ENCODE measurements at regions not wholly inside any gene's neighbourhood (a gene's known extent, or its start where the extent isn't known, plus 50 kb on each side); places are given as distances from the start of the nearest gene placed in this dataset.

- TF ChIP-seq, protein P1, sequence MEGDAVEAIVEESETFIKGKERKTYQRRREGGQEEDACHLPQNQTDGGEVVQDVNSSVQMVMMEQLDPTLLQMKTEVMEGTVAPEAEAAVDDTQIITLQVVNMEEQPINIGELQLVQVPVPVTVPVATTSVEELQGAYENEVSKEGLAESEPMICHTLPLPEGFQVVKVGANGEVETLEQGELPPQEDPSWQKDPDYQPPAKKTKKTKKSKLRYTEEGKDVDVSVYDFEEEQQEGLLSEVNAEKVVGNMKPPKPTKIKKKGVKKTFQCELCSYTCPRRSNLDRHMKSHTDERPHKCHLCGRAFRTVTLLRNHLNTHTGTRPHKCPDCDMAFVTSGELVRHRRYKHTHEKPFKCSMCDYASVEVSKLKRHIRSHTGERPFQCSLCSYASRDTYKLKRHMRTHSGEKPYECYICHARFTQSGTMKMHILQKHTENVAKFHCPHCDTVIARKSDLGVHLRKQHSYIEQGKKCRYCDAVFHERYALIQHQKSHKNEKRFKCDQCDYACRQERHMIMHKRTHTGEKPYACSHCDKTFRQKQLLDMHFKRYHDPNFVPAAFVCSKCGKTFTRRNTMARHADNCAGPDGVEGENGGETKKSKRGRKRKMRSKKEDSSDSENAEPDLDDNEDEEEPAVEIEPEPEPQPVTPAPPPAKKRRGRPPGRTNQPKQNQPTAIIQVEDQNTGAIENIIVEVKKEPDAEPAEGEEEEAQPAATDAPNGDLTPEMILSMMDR (conservative IDR thresholded peaks at IDR 0.05; ENCODE audit: low read length) = no peak
- TF ChIP-seq EZH2phosphoT487 (IDR thresholded peaks at IDR 0.05; ENCODE audit: borderline replicate concordance, low read depth, low read length) = no peak
These were observed 553.3 kb upstream of the SGCD start for GRCh38 chr5:155773680-155774079.
